ENCODE measurements at regions not wholly inside any gene's neighbourhood (a gene's known extent, or its start where the extent isn't known, plus 50 kb on each side); places are given as distances from the start of the nearest gene placed in this dataset.

- H3K9me3 Mint-ChIP-seq: peaks cover 0 to 10% (median 4%) of the 10 kb centered on the region in 8 donors
- H3K36me3 Mint-ChIP-seq: no peaks in the 10 kb centered on the region
- intact Hi-C loops (cut with micrococcal nuclease): no loop called here
- ChIA-PET POLR2A (ENCODE audit: partially characterized antibody) (no interaction called here), CTCF (ENCODE audit: partially characterized antibody) (interaction anchor here (1.0 kb wide), 1 partner anchor 9 kb away, joined by 3 read pairs; no protein-coding TSS in a partner anchor)
- H3K4me1 Mint-ChIP-seq: no peaks in the 10 kb centered on the region
- DNase-seq: no peak
- Histone ChIP-seq H3K4me3 (ENCODE audit: low read length in 2 of 2) (no peak overlapping the region), H3K9me3 (ENCODE audit: control insufficient read depth in 1 of 2, low read length in 2 of 2) (no peaks in the 10 kb centered on the region), H3K4me1 (ENCODE audit: insufficient read depth, low read length) (no peaks in the 10 kb centered on the region), H3K27me3 (ENCODE audit: insufficient read depth, low read length) (no peaks in the 10 kb centered on the region), H3K27ac (ENCODE audit: low read depth, low read length) (no peak overlapping the region), H3K36me3 (ENCODE audit: insufficient read depth, low read length) (no peaks in the 10 kb centered on the region)
- no peak overlapping the region for H3K27ac Mint-ChIP-seq
- H3K27me3 Mint-ChIP-seq: no peaks in the 10 kb centered on the region
- no peak overlapping the region for H3K4me3 Mint-ChIP-seq
These were observed 930.3 kb downstream of the SUCLG1 start for GRCh38 chr2:83528767-83529166.

GRCh38 chr2:83522891-83523493 lies 936.1 kb downstream of the SUCLG1 start:
- intact Hi-C loops (cut with micrococcal nuclease): no loop called here

GRCh38 chr2:83517727-83518368 lies 941.2 kb downstream of the SUCLG1 start:
- no peaks in the 10 kb centered on the region for H3K36me3 Mint-ChIP-seq
- CTCF ChIA-PET (ENCODE audit: partially characterized antibody): no interaction called here
- H3K4me1 ChIP-seq (ENCODE audit: insufficient read depth, low read length): no peaks in the 10 kb centered on the region
- H3K27ac Mint-ChIP-seq: no peak overlapping the region
- H3K36me3 ChIP-seq (ENCODE audit: insufficient read depth, low read length): no peaks in the 10 kb centered on the region
- H3K4me3 Mint-ChIP-seq: no peak overlapping the region
- intact Hi-C loops (cut with micrococcal nuclease): no loop called here
- no peaks in the 10 kb centered on the region for H3K9me3 ChIP-seq (ENCODE audit: control insufficient read depth in 1 of 2, low read length in 2 of 2)
- no peak for DNase-seq
- H3K4me3 ChIP-seq (ENCODE audit: low read length in 2 of 2): no peak overlapping the region
- H3K27me3 Mint-ChIP-seq: no peaks in the 10 kb centered on the region
- H3K4me1 Mint-ChIP-seq: no peaks in the 10 kb centered on the region
- H3K27ac ChIP-seq (ENCODE audit: low read depth, low read length): no peak overlapping the region
- H3K9me3 Mint-ChIP-seq: peaks cover 2 to 16% (median 9%) of the 10 kb centered on the region in 8 donors
- H3K27me3 ChIP-seq (ENCODE audit: insufficient read depth, low read length): no peaks in the 10 kb centered on the region
- POLR2A ChIA-PET (ENCODE audit: partially characterized antibody): no interaction called here

More at GRCh38 chr2:83522891-83523493, 936.1 kb downstream of the SUCLG1 start:
- Histone ChIP-seq H3K4me3 (ENCODE audit: low read length in 2 of 2) (no peak overlapping the region), H3K4me1 (ENCODE audit: insufficient read depth, low read length) (no peaks in the 10 kb centered on the region), H3K27me3 (ENCODE audit: insufficient read depth, low read length) (no peaks in the 10 kb centered on the region), H3K36me3 (ENCODE audit: insufficient read depth, low read length) (no peaks in the 10 kb centered on the region), H3K27ac (ENCODE audit: low read depth, low read length) (no peak overlapping the region), H3K9me3 (ENCODE audit: control insufficient read depth in 1 of 2, low read length in 2 of 2) (no peaks in the 10 kb centered on the region)
- no peak for DNase-seq
- ChIA-PET CTCF (ENCODE audit: partially characterized antibody) (no interaction called here), POLR2A (ENCODE audit: partially characterized antibody) (no interaction called here)
- no peaks in the 10 kb centered on the region for H3K36me3 Mint-ChIP-seq
- no peaks in the 10 kb centered on the region for H3K4me1 Mint-ChIP-seq
- H3K27me3 Mint-ChIP-seq: no peaks in the 10 kb centered on the region
- no peak overlapping the region for H3K4me3 Mint-ChIP-seq
- H3K9me3 Mint-ChIP-seq: peaks cover 0 to 13% (median 7%) of the 10 kb centered on the region in 8 donors
- no peak overlapping the region for H3K27ac Mint-ChIP-seq

GRCh38 chr2:83516503-83516902 lies 942.6 kb downstream of the SUCLG1 start:
- H3K27ac Mint-ChIP-seq: no peak overlapping the region
- H3K4me1 Mint-ChIP-seq: no peaks in the 10 kb centered on the region
- Histone ChIP-seq H3K4me1 (ENCODE audit: insufficient read depth, low read length) (no peaks in the 10 kb centered on the region), H3K36me3 (ENCODE audit: insufficient read depth, low read length) (no peaks in the 10 kb centered on the region), H3K27me3 (ENCODE audit: insufficient read depth, low read length) (no peaks in the 10 kb centered on the region), H3K4me3 (ENCODE audit: low read length in 2 of 2) (no peak overlapping the region), H3K27ac (ENCODE audit: low read depth, low read length) (no peak overlapping the region), H3K9me3 (ENCODE audit: control insufficient read depth in 1 of 2, low read length in 2 of 2) (no peaks in the 10 kb centered on the region)
- H3K4me3 Mint-ChIP-seq: no peak overlapping the region
- intact Hi-C loops (cut with micrococcal nuclease): no loop called here
- peaks cover 2 to 19% (median 8%) of the 10 kb centered on the region in 8 donors for H3K9me3 Mint-ChIP-seq
- no peak for DNase-seq
- no peaks in the 10 kb centered on the region for H3K36me3 Mint-ChIP-seq
- POLR2A ChIA-PET (ENCODE audit: partially characterized antibody): no interaction called here
- CTCF ChIA-PET (ENCODE audit: partially characterized antibody): no interaction called here
- no peaks in the 10 kb centered on the region for H3K27me3 Mint-ChIP-seq

- H3K27ac Mint-ChIP-seq: no peak overlapping the region
- no peaks in the 10 kb centered on the region for H3K27me3 ChIP-seq (ENCODE audit: insufficient read depth, low read length)
- CTCF ChIA-PET (ENCODE audit: partially characterized antibody): no interaction called here
- no peak overlapping the region for H3K4me3 ChIP-seq (ENCODE audit: low read length in 2 of 2)
- H3K27ac ChIP-seq (ENCODE audit: low read depth, low read length): no peak overlapping the region
- H3K36me3 Mint-ChIP-seq: no peaks in the 10 kb centered on the region
- H3K27me3 Mint-ChIP-seq: no peaks in the 10 kb centered on the region
- no peaks in the 10 kb centered on the region for H3K4me1 Mint-ChIP-seq
- intact Hi-C loops (cut with micrococcal nuclease): no loop called here
- H3K9me3 Mint-ChIP-seq: peaks cover 0 to 10% (median 5%) of the 10 kb centered on the region in 8 donors
- H3K9me3 ChIP-seq (ENCODE audit: control insufficient read depth in 1 of 2, low read length in 2 of 2): no peaks in the 10 kb centered on the region
- H3K4me3 Mint-ChIP-seq: no peak overlapping the region
- DNase-seq: no peak
- no peaks in the 10 kb centered on the region for H3K36me3 ChIP-seq (ENCODE audit: insufficient read depth, low read length)
- POLR2A ChIA-PET (ENCODE audit: partially characterized antibody): no interaction called here
- no peaks in the 10 kb centered on the region for H3K4me1 ChIP-seq (ENCODE audit: insufficient read depth, low read length)
These were observed 971.6 kb downstream of the SUCLG1 start for GRCh38 chr2:83487451-83487850.

GRCh38 chr2:83481436-83481835 lies 977.6 kb downstream of the SUCLG1 start:
- peaks cover 0 to 9% (median 4%) of the 10 kb centered on the region in 8 donors for H3K9me3 Mint-ChIP-seq
- H3K36me3 Mint-ChIP-seq: no peaks in the 10 kb centered on the region
- intact Hi-C loops (cut with micrococcal nuclease): no loop called here
- POLR2A ChIA-PET (ENCODE audit: partially characterized antibody): no interaction called here
- Histone ChIP-seq H3K27ac (ENCODE audit: low read depth, low read length) (no peak overlapping the region), H3K4me1 (ENCODE audit: insufficient read depth, low read length) (no peaks in the 10 kb centered on the region), H3K36me3 (ENCODE audit: insufficient read depth, low read length) (no peaks in the 10 kb centered on the region), H3K4me3 (ENCODE audit: low read length in 2 of 2) (no peak overlapping the region), H3K27me3 (ENCODE audit: insufficient read depth, low read length) (no peaks in the 10 kb centered on the region), H3K9me3 (ENCODE audit: control insufficient read depth in 1 of 2, low read length in 2 of 2) (no peaks in the 10 kb centered on the region)
- no peak overlapping the region for H3K4me3 Mint-ChIP-seq
- H3K27me3 Mint-ChIP-seq: no peaks in the 10 kb centered on the region
- no peaks in the 10 kb centered on the region for H3K4me1 Mint-ChIP-seq
- CTCF ChIA-PET (ENCODE audit: partially characterized antibody): no interaction called here
- no peak for DNase-seq
- no peak overlapping the region for H3K27ac Mint-ChIP-seq

GRCh38 chr2:83478037-83478436 lies 981.0 kb downstream of the SUCLG1 start:
- no peaks in the 10 kb centered on the region for H3K4me1 Mint-ChIP-seq
- H3K27me3 ChIP-seq (ENCODE audit: insufficient read depth, low read length): no peaks in the 10 kb centered on the region
- H3K9me3 Mint-ChIP-seq: peaks cover 0 to 8% (median 3%) of the 10 kb centered on the region in 8 donors
- CTCF ChIA-PET (ENCODE audit: partially characterized antibody): no interaction called here
- no peaks in the 10 kb centered on the region for H3K36me3 Mint-ChIP-seq
- H3K27ac Mint-ChIP-seq: no peak overlapping the region
- no peaks in the 10 kb centered on the region for H3K9me3 ChIP-seq (ENCODE audit: control insufficient read depth in 1 of 2, low read length in 2 of 2)
- no peaks in the 10 kb centered on the region for H3K36me3 ChIP-seq (ENCODE audit: insufficient read depth, low read length)
- intact Hi-C loops (cut with micrococcal nuclease): no loop called here
- no peaks in the 10 kb centered on the region for H3K4me1 ChIP-seq (ENCODE audit: insufficient read depth, low read length)
- H3K27ac ChIP-seq (ENCODE audit: low read depth, low read length): no peak overlapping the region
- H3K4me3 Mint-ChIP-seq: no peak overlapping the region
- no peak for DNase-seq
- POLR2A ChIA-PET (ENCODE audit: partially characterized antibody): no interaction called here
- H3K4me3 ChIP-seq (ENCODE audit: low read length in 2 of 2): no peak overlapping the region
- no peaks in the 10 kb centered on the region for H3K27me3 Mint-ChIP-seq

All from CD4-positive, alpha-beta memory T cell (primary cell).